CD4-positive, alpha-beta T cell (primary cell): ENCODE measurements at regions not wholly inside any gene's neighbourhood (a gene's known extent, or its start where the extent isn't known, plus 50 kb on each side); places are given as distances from the start of the nearest gene placed in this dataset.

ENCODE experiments used
- ATAC-seq: fragments of 200-7000 bp; cut with Tn5 transposase; one replicate; pipeline ENCODE4 v1.10.0; 2022; ENCODE audit warnings: mild to moderate bottlenecking; ENCODE audit not compliant: poor library complexity
- CTCF ChIA-PET: fragments of 350-600 bp; sonication (Branson Sonifier 250); formaldehyde crosslinking; loops from one replicate; lab custom pipeline; 2021; ENCODE audit warnings: antibody characterized with exemption, inconsistent platforms; lab: Charles Lee
- POLR2A ChIA-PET: fragments of 350-600 bp; sonication (Branson Sonifier 250); formaldehyde crosslinking; loops from one replicate; lab custom pipeline; 2021; ENCODE audit warnings: antibody characterized with exemption, inconsistent platforms; lab: Charles Lee
- DNase-seq, 14 experiments: peaks; one replicate each; pipeline ENCODE4 v3.0.0-alpha.2; 2013 to 2020; ENCODE audit warnings: mixed read lengths in 2 of 14
- H3K27ac ChIP-seq, 2 donors: one replicate each; pipeline versions ENCODE4 v1.5.1 to v1.7.0; 2013; ENCODE audit warnings: low read length in 2 of 2, low read depth in 1 of 2, mild to moderate bottlenecking in 1 of 2
- H3K27me3 ChIP-seq, 2 experiments: 1 replicate in 1 of 2; 2 replicates in 1 of 2; pipeline versions ENCODE4 v1.6.1 to v1.7.0; 2013; ENCODE audit warnings: low read length in 2 of 2, control low read depth in 1 of 2, mild to moderate bottlenecking in 1 of 2, moderate library complexity in 1 of 2; ENCODE audit not compliant: insufficient read depth in 2 of 2, control insufficient read depth in 1 of 2
- H3K36me3 ChIP-seq: one replicate; pipeline ENCODE4 v1.6.1; 2013; ENCODE audit warnings: low read length, control low read depth; ENCODE audit not compliant: insufficient read depth
- H3K4me1 ChIP-seq: one replicate; pipeline ENCODE4 v1.6.1; 2013; ENCODE audit warnings: low read length, control low read depth; ENCODE audit not compliant: insufficient read depth
- H3K4me3 ChIP-seq: one replicate; pipeline ENCODE4 v1.5.1; 2013; ENCODE audit warnings: mild to moderate bottlenecking, low read length, moderate library complexity
- H3K9me3 ChIP-seq, 2 experiments: 1 replicate in 1 of 2; 2 replicates in 1 of 2; pipeline versions ENCODE4 v1.6.1 to v1.7.0; 2013; ENCODE audit warnings: low read length in 2 of 2, mild to moderate bottlenecking in 2 of 2, control low read depth in 1 of 2, moderate library complexity in 1 of 2; ENCODE audit not compliant: control insufficient read depth in 1 of 2, insufficient read depth in 1 of 2
- H3K27ac Mint-ChIP-seq: one replicate; pipeline ENCODE4 v1.8.0; 2020; ENCODE audit warnings: mixed read lengths
- H3K27me3 Mint-ChIP-seq: one replicate; pipeline ENCODE4 v1.8.0; 2021; ENCODE audit warnings: mixed read lengths
- H3K36me3 Mint-ChIP-seq: one replicate; pipeline ENCODE4 v1.8.0; 2021; ENCODE audit warnings: low read depth, mixed read lengths
- H3K4me1 Mint-ChIP-seq: one replicate; pipeline ENCODE4 v1.8.0; 2021; ENCODE audit warnings: low read depth, mixed read lengths
- H3K4me3 Mint-ChIP-seq: one replicate; pipeline ENCODE4 v1.8.0; 2020; ENCODE audit warnings: mild to moderate bottlenecking, mixed read lengths
- H3K9me3 Mint-ChIP-seq: one replicate; pipeline ENCODE4 v1.8.0; 2020; ENCODE audit warnings: mixed read lengths
- intact Hi-C, 2 experiments: fragments of 100-400 bp; cut with DNase I in 1 of 2; cut with micrococcal nuclease in 1 of 2; formaldehyde crosslinking; loops; one replicate each; pipeline versions ENCODE4 v1.15.1 to v1.9.0; 2023 to 2025; cut with DNase I, micrococcal nuclease
- TF ChIP-seq, protein P1 (sequence below): fragments of 200-600 bp; IDR thresholded peaks from one replicate; pipeline ENCODE4 v1.8.0; 2022; ENCODE audit warnings: antibody characterized with exemption, mild to moderate bottlenecking

DNA sequence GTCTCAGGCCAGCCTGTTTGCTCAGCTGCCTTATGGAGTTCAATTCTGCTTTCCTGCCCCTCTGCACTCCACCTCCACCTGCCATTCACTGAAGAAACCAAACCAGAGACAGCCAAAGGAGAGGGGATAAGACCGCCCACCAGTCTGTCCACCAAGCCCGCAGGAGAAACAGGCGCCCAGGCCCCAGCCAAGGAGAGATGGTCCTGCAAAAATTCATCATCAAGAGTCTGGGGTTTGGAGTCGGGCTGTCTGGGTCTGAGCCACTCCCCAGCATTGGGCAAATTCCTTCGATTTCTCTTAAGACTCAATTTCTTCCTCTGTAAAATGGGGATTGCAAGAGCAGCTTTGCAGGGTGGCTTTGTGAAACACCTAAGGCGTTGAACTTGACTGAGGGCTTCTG is 121.4 kb upstream of the RUNX3 start:
- DNase-seq (no peak), ATAC-seq (no peak)
- Mint-ChIP-seq H3K27me3 (peaks cover 22% of the 10 kb centered on the region), H3K4me1 (no peaks in the 10 kb centered on the region), H3K36me3 (no peaks in the 10 kb centered on the region), H3K9me3 (no peaks in the 10 kb centered on the region), H3K27ac (no peak overlapping the region), H3K4me3 (no peak overlapping the region)
- intact Hi-C loops, result no loop called here
- no peaks in the 10 kb centered on the region for H3K4me1 ChIP-seq
- H3K36me3 ChIP-seq, result no peaks in the 10 kb centered on the region
- no peaks in the 10 kb centered on the region for H3K9me3 ChIP-seq
- ChIA-PET CTCF (no interaction called here), POLR2A (no interaction called here)
- H3K27me3 ChIP-seq, result peaks cover 0 to 3% of the 10 kb centered on the region in 2 experiments
- H3K27ac ChIP-seq, result no peak overlapping the region
- TF ChIP-seq, protein P1, sequence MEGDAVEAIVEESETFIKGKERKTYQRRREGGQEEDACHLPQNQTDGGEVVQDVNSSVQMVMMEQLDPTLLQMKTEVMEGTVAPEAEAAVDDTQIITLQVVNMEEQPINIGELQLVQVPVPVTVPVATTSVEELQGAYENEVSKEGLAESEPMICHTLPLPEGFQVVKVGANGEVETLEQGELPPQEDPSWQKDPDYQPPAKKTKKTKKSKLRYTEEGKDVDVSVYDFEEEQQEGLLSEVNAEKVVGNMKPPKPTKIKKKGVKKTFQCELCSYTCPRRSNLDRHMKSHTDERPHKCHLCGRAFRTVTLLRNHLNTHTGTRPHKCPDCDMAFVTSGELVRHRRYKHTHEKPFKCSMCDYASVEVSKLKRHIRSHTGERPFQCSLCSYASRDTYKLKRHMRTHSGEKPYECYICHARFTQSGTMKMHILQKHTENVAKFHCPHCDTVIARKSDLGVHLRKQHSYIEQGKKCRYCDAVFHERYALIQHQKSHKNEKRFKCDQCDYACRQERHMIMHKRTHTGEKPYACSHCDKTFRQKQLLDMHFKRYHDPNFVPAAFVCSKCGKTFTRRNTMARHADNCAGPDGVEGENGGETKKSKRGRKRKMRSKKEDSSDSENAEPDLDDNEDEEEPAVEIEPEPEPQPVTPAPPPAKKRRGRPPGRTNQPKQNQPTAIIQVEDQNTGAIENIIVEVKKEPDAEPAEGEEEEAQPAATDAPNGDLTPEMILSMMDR, result no peak
- H3K4me3 ChIP-seq, result no peak overlapping the region

DNA sequence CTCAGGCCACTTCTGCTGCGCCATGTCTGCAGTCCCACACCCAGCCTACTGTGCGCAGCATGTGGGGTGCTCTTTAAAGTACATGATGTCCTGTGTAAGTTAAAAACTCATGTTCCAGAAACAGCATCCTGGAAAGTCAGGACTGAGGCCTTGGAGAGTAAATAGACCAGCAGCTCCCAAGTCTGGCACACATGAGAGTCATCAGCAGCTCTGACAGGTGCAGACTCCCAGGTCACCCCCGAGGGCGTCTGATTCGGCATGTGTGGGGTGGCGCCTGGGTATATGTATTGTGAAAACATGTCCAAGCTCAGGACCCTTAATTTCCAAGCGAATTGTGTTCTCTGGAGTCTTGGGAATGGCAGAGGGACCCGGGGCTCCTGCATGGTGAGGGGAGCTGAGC is 120.1 kb upstream of the RUNX3 start:
- no peak overlapping the region for H3K4me3 Mint-ChIP-seq
- H3K9me3 ChIP-seq, result no peaks in the 10 kb centered on the region
- no peaks in the 10 kb centered on the region for H3K36me3 ChIP-seq
- no peaks in the 10 kb centered on the region for H3K9me3 Mint-ChIP-seq
- peaks cover 0 to 3% of the 10 kb centered on the region in 2 experiments for H3K27me3 ChIP-seq
- POLR2A ChIA-PET, result no interaction called here
- intact Hi-C loops, result no loop called here
- DNase-seq (no peak), ATAC-seq (no peak)
- H3K4me3 ChIP-seq, result no peak overlapping the region
- H3K36me3 Mint-ChIP-seq, result no peaks in the 10 kb centered on the region
- H3K4me1 ChIP-seq, result no peaks in the 10 kb centered on the region
- H3K27ac ChIP-seq, result no peak overlapping the region
- H3K4me1 Mint-ChIP-seq, result no peaks in the 10 kb centered on the region
- no peak overlapping the region for H3K27ac Mint-ChIP-seq
- H3K27me3 Mint-ChIP-seq, result peaks cover 17% of the 10 kb centered on the region
- CTCF ChIA-PET, result no interaction called here
- TF ChIP-seq, protein P1, result no peak

DNA sequence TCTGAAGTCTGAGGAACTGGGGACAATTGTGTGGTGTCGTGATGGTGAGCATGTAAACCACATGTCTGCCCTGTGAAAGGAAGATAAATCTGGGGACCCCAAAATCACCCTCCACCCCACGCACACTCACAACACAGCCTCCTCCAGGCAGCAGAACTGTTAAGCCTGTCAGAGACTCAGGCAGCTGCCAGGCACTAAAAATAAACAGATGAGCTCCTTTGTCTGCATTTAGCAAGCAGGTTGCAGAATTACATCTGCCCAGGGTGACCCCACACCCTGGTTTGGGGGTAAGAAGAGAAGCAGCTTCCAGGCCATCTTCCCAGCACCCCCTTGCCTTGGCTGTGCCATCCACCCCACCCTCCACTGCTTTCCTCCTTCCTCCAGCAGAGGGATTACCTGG is 119.1 kb upstream of the RUNX3 start:
- CTCF ChIA-PET, result interaction anchor here (0.9 kb wide), 1 partner anchor 12 kb away, joined by 3 read pairs; no protein-coding TSS in a partner anchor
- peaks cover 14% of the 10 kb centered on the region for H3K27me3 Mint-ChIP-seq
- Histone ChIP-seq H3K4me1 (no peaks in the 10 kb centered on the region), H3K9me3 (no peaks in the 10 kb centered on the region), H3K4me3 (no peak overlapping the region), H3K27ac (no peak overlapping the region), H3K36me3 (no peaks in the 10 kb centered on the region), H3K27me3 (peaks cover 0 to 3% of the 10 kb centered on the region in 2 experiments)
- no peaks in the 10 kb centered on the region for H3K9me3 Mint-ChIP-seq
- no peaks in the 10 kb centered on the region for H3K36me3 Mint-ChIP-seq
- intact Hi-C loops, result no loop called here
- no peak overlapping the region for H3K4me3 Mint-ChIP-seq
- no peak for DNase-seq
- TF ChIP-seq, protein P1, result no peak
- H3K27ac Mint-ChIP-seq, result no peak overlapping the region
- no peaks in the 10 kb centered on the region for H3K4me1 Mint-ChIP-seq
- POLR2A ChIA-PET, result no interaction called here
- no peak for ATAC-seq
